PC-3 (cell line): ENCODE measurements at regions not wholly inside any gene's neighbourhood (a gene's known extent, or its start where the extent isn't known, plus 50 kb on each side); places are given as distances from the start of the nearest gene placed in this dataset.

ENCODE experiments used
- CTCF ChIP-seq: fragments of 300-600 bp; sonication (generic); conservative IDR thresholded peaks from 2 replicates; pipeline ENCODE4 v1.5.1; 2017; ENCODE audit warnings: antibody characterized with exemption, low read depth, mild to moderate bottlenecking, low read length
- EZH2 ChIP-seq: fragments of 300-600 bp; sonication (generic); IDR thresholded peaks from one replicate; pipeline ENCODE4 v1.6.1; 2017; ENCODE audit warnings: antibody characterized with exemption, mild to moderate bottlenecking, low read length; ENCODE audit not compliant: unreplicated experiment
- EZH2phosphoT487 ChIP-seq: fragments of 300-600 bp; sonication (generic); IDR thresholded peaks from 2 replicates; pipeline ENCODE4 v1.6.1; 2018; ENCODE audit warnings: mild to moderate bottlenecking, antibody characterized with exemption, low read length, borderline replicate concordance

DNA sequence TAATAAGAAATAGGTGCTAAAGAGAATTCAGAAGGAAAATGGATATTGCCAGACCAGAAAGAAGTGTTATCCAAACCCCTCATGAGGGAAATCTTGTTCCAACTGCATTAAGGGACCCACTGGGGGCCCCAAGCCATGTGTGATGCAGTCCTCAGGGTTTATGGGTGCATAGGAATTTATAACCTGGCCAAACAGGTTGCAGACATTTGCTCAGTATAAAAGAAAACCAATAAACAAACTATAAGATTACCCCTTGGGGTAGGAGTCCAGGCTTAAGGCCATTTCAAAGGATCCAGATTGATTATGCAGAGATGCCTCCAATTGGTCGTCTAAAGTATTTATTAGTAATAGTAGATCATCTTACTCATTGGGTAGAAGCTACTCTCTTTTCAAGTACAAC is 240.9 kb upstream of the DIO3 start:
- TF ChIP-seq CTCF (no peak), EZH2 (no peak), EZH2phosphoT487 (no peak)
